GM21529 (cell line): ENCODE measurements at regions not wholly inside any gene's neighbourhood (a gene's known extent, or its start where the extent isn't known, plus 50 kb on each side); places are given as distances from the start of the nearest gene placed in this dataset.
"Not testable (repeated sequence)": the region's sequence is repeated elsewhere in the genome, so short reads cannot be mapped to it uniquely, and the experiment has no call there.

Source experiments
- ATAC-seq: cut with Tn5 transposase; IDR thresholded peaks from one replicate; pipeline ENCODE4 v1.9.1; 2021; ENCODE audit not compliant: unreplicated experiment

DNA sequence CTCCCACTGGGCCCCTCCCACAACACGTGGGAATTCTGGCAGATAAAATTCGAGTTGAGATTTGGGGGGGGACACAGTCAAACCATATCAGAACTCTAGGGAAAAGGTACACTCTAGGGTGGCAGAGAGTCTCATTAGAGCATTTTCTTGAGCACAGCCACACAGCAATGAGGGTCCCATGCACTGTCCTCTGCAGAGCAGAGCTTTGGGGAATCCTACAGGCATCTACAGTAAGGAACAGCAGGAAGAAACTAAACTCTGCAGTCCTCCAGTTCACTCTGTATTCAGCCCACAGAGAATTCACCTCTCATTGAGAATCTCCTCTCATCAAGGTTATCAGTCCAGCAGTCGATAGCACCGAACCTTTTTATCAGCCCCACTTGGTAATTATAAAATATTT, 438.6 kb upstream of the NOX3 start:
- ATAC-seq, result no peak

GRCh38 chr6:155890409-155890808, 434.8 kb upstream of the NOX3 start:
- ATAC-seq, result no peak

- no peak for ATAC-seq
Measured at GRCh38 chr6:155889410-155889809, 433.8 kb upstream of the NOX3 start.

DNA sequence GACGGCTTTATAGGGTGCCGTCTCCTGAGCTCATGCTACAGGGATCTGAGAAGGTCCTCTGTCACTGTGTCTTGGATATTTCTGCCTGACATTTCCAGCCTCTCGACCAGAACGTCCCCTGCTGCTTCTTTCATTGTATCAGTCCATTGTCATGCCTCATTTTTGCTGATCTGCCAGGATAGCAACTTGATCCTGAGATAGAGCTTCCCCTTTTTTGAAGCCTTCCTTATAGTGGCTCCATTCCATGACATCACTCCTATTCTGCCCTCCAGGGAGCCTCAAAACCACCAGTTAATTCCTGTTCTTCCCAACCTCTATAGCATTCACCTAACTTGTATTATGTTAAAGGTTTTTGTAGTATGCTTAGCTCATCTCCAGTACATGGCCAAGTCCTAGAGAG, 431.8 kb upstream of the NOX3 start:
- ATAC-seq, result no peak

- no peak for ATAC-seq
Measured at GRCh38 chr6:155883741-155884140, 428.1 kb upstream of the NOX3 start.

GRCh38 chr6:155883334-155883731, 427.7 kb upstream of the NOX3 start:
- no peak for ATAC-seq

- peak; percentile 78 for ATAC-seq
Measured at GRCh38 chr6:155882527-155883333, 427.1 kb upstream of the NOX3 start.

DNA sequence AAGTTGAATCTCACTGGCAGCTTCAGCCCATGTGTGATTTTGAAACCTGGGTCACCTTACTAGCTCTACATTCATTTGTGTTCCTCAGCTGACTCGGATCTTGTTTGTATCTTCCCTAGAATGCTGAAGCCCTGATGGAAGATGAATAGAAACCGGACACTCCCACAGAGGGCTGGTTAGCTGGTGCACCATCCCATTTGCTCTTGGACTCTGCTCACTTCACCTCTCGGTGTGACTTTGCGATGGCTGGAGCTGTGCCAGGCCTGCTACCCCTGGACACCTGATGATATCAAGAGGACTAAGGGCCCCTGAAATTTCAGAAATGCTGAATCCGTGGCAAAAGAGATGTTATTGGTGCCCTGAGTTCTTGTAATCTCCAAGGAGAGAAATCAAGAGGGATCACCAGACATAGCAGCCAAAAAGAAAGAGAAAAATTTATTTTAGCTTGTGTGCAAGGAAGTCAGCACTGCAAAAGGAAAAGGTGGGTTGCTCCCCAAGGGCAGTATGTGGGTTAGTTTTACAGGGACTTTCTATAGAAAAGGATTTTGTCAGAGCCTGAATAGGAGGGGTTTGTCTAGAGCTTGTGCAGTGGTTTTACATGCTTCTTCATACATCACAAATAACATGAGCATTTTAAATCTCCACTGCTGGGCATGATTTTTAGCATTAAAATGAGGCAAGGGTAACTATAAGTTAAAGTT, 426.3 kb upstream of the NOX3 start:
- ATAC-seq, result peak; percentile 27

- no peak for ATAC-seq
Measured at GRCh38 chr6:155880900-155881299, 425.3 kb upstream of the NOX3 start.

- no peak for ATAC-seq
Measured at GRCh38 chr6:155872961-155873360, 417.3 kb upstream of the NOX3 start.

GRCh38 chr6:155867682-155868081, 412.0 kb upstream of the NOX3 start:
- ATAC-seq, result no peak

DNA sequence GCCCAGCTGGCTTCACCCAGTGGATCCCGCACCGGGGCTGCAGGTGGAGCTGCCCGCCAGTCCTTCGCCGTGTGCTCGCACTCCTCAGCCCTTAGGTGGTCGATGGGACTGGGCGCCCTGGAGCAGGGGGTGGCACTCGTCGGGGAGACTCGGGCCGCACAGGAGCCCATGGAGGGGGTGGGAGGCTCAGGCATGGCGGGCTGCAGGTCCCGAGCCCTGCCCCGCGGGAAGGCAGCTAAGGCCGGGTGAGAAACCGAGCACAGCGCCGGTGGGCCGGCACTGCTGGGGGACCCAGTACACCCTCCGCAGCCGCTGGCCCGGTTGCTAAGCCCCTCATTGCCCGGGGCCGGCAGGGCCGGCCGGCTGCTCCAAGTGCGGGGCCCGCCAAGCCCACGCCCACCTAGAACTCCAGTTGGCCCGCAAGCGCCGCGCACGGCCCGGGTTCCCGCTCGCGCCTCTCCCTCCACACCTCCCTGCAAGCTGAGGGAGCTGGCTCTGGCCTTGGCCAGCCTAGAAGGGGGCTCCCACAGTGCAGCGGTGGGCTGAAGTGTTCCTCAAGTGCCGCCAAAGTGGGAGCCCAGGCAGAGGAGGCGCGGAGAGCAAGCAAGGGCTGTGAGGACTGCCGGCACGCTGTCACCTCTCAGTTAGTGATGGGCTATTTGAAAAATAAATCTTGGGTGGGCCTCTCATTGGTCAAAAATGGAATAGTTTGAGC, 411.2 kb upstream of the NOX3 start:
- ATAC-seq, result not testable (repeated sequence)

GRCh38 chr6:155861821-155862220, 406.2 kb upstream of the NOX3 start:
- ATAC-seq, result no peak

DNA sequence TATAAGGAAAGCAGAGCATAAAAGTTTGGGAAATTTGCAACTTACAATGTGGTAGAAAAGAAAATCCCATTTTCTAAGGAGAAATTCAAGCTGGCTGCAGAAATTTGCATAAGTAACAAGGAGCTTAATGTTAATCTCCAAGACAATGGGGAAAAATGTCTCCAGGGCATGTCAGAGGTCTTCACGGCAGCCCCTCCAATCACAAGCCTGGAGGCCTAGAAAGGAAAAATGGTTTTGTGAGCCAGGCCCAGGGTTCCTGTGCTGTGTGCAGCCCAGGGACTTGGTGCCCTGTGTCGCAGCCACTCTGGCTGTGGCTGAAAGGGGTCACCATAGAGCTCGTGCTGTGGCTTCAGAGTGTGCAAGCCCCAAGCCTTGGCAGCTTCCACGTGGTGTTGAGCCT, 403.3 kb upstream of the NOX3 start:
- ATAC-seq, result not testable (repeated sequence)

GRCh38 chr6:155854787-155855186, 399.1 kb upstream of the NOX3 start:
- no peak for ATAC-seq

GRCh38 chr6:155853011-155853410, 397.4 kb upstream of the NOX3 start:
- ATAC-seq, result no peak

- no peak for ATAC-seq
Measured at GRCh38 chr6:155850408-155850841, 394.8 kb upstream of the NOX3 start.

DNA sequence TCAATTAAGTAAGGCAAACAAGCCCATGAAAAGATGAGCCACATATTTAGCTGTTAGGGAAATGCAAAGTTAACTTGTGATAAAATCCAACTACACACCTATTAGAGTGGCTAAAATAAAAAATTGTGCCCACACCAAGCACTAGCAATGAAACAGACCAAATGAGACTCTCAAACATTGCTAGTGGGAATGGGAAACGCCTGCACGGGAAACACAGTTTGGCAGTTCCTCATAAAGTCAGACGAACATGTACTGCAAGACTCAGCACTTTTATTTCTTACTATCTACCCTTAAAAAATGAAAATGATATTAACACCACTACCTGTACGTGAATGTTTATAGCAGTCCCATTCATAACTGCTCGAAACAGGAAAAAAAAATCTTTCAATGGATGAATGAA, 392.1 kb upstream of the NOX3 start:
- no peak for ATAC-seq

- no peak for ATAC-seq
Measured at GRCh38 chr6:155837474-155837873, 381.8 kb upstream of the NOX3 start.

GRCh38 chr6:155832596-155832995, 377.0 kb upstream of the NOX3 start:
- ATAC-seq, result no peak

DNA sequence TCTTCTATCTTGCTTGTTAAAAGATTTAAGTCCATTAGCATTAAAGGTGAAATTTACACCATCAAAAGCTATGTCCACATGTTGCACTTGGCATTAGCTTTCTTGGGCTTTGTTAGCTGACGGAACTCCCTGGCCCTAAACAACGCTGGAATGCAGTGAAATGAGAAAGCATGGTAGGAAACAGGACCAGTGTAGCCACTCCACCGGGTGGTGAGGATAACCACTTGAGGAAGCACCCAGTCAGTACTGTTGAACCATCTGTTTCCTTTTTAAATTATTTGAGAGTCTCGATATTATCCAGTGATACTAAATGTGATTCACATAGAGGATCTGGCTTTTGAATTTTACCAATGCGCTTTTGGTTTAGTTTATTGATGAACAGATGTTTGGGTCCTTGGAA, 374.9 kb upstream of the NOX3 start:
- no peak for ATAC-seq

DNA sequence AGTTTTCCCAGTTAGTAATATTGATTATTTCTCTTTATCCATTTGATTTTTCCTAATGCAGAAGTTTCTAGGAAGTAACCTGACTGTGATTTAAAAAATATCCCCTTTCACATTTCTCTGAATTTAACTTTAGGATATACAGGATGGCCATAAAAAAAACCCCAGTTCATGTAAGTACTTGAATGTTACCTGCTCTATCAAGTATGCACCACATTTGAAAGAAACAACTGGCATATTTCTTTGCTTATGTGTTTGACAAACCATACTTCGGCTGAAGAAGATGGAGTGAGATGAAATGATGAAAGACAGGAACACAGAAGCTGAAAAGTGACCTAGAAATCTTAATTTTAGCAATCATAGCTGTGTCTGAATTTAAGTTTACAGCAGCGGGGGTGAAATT, 374.0 kb upstream of the NOX3 start:
- no peak for ATAC-seq
